HUES48 (cell line): ENCODE measurements at regions not wholly inside any gene's neighbourhood (a gene's known extent, or its start where the extent isn't known, plus 50 kb on each side); places are given as distances from the start of the nearest gene placed in this dataset.
"Not testable (repeated sequence)": the region's sequence is repeated elsewhere in the genome, so short reads cannot be mapped to it uniquely, and the experiment has no call there.

Source experiments
- H3K27ac ChIP-seq: one replicate; pipeline ENCODE4 v1.7.0; 2013; ENCODE audit warnings: low read depth, low read length, inconsistent platforms
- H3K27me3 ChIP-seq: 2 replicates; pipeline ENCODE4 v1.6.1; 2013; ENCODE audit warnings: mild to moderate bottlenecking, low read length; ENCODE audit not compliant: control insufficient read depth, insufficient read depth
- H3K36me3 ChIP-seq: 2 replicates; pipeline ENCODE4 v1.6.1; 2013; ENCODE audit warnings: low read length; ENCODE audit not compliant: control insufficient read depth, insufficient read depth
- H3K4me1 ChIP-seq: 2 replicates; pipeline ENCODE4 v1.6.1; 2013; ENCODE audit warnings: mild to moderate bottlenecking, low read length; ENCODE audit not compliant: control insufficient read depth, insufficient read depth
- H3K4me3 ChIP-seq: 2 replicates; pipeline ENCODE4 v1.5.1; 2013; ENCODE audit warnings: mild to moderate bottlenecking, low read depth, low read length
- H3K9ac ChIP-seq: 2 replicates; pipeline ENCODE4 v1.6.1; 2013; ENCODE audit warnings: mild to moderate bottlenecking, low read depth, low read length, moderate library complexity
- H3K9me3 ChIP-seq: 2 replicates; pipeline ENCODE4 v1.6.1; 2013; ENCODE audit warnings: low read length; ENCODE audit not compliant: control insufficient read depth, insufficient read depth

GRCh38 chr18:62648045-62648678 is 67.2 kb upstream of the PHLPP1 start:
- Histone ChIP-seq H3K27me3 (no peaks in the 10 kb centered on the region), H3K9ac (no peak overlapping the region), H3K4me1 (no peaks in the 10 kb centered on the region), H3K27ac (no peak overlapping the region), H3K9me3 (no peaks in the 10 kb centered on the region), H3K36me3 (no peaks in the 10 kb centered on the region), H3K4me3 (no peak overlapping the region)

- Histone ChIP-seq H3K27ac (no peak overlapping the region), H3K36me3 (no peaks in the 10 kb centered on the region), H3K9me3 (no peaks in the 10 kb centered on the region), H3K4me1 (no peaks in the 10 kb centered on the region), H3K9ac (no peak overlapping the region), H3K27me3 (no peaks in the 10 kb centered on the region), H3K4me3 (no peak overlapping the region)
These were observed 63.9 kb upstream of the PHLPP1 start for GRCh38 chr18:62651276-62652056.

GRCh38 chr18:62652057-62652629 is 63.2 kb upstream of the PHLPP1 start:
- H3K27me3 ChIP-seq, H3K9ac ChIP-seq, H3K27ac ChIP-seq, H3K36me3 ChIP-seq, H3K4me1 ChIP-seq, H3K9me3 ChIP-seq, H3K4me3 ChIP-seq: not testable (repeated sequence)

GRCh38 chr18:62655520-62656219 is 59.7 kb upstream of the PHLPP1 start:
- Histone ChIP-seq H3K36me3 (no peaks in the 10 kb centered on the region), H3K27me3 (no peaks in the 10 kb centered on the region), H3K9ac (no peak overlapping the region), H3K4me3 (no peak overlapping the region), H3K4me1 (no peaks in the 10 kb centered on the region), H3K27ac (no peak overlapping the region), H3K9me3 (no peaks in the 10 kb centered on the region)

- Histone ChIP-seq H3K9ac (no peak overlapping the region), H3K27me3 (no peaks in the 10 kb centered on the region), H3K4me1 (no peaks in the 10 kb centered on the region), H3K36me3 (no peaks in the 10 kb centered on the region), H3K9me3 (no peaks in the 10 kb centered on the region), H3K4me3 (no peak overlapping the region), H3K27ac (no peak overlapping the region)
These were observed 57.3 kb upstream of the PHLPP1 start for GRCh38 chr18:62658028-62658427.

GRCh38 chr18:62659698-62660097 is 55.6 kb upstream of the PHLPP1 start:
- H3K4me1 ChIP-seq = no peaks in the 10 kb centered on the region
- no peaks in the 10 kb centered on the region for H3K9me3 ChIP-seq
- H3K36me3 ChIP-seq = no peaks in the 10 kb centered on the region
- H3K9ac ChIP-seq = no peak overlapping the region
- no peak overlapping the region for H3K27ac ChIP-seq
- H3K27me3 ChIP-seq = no peaks in the 10 kb centered on the region
- no peak overlapping the region for H3K4me3 ChIP-seq

GRCh38 chr18:62660691-62661090 is 54.6 kb upstream of the PHLPP1 start:
- H3K9me3 ChIP-seq = no peaks in the 10 kb centered on the region
- no peaks in the 10 kb centered on the region for H3K4me1 ChIP-seq
- H3K9ac ChIP-seq = no peak overlapping the region
- H3K27ac ChIP-seq = no peak overlapping the region
- no peaks in the 10 kb centered on the region for H3K36me3 ChIP-seq
- H3K27me3 ChIP-seq = no peaks in the 10 kb centered on the region
- H3K4me3 ChIP-seq = no peak overlapping the region

- no peaks in the 10 kb centered on the region for H3K9me3 ChIP-seq
- H3K36me3 ChIP-seq = no peaks in the 10 kb centered on the region
- no peaks in the 10 kb centered on the region for H3K27me3 ChIP-seq
- H3K9ac ChIP-seq = no peak overlapping the region
- no peak overlapping the region for H3K27ac ChIP-seq
- H3K4me1 ChIP-seq = no peaks in the 10 kb centered on the region
- H3K4me3 ChIP-seq = no peak overlapping the region
These were observed 51.5 kb upstream of the PHLPP1 start for GRCh38 chr18:62663731-62664336.

- no peaks in the 10 kb centered on the region for H3K9me3 ChIP-seq
- no peaks in the 10 kb centered on the region for H3K4me1 ChIP-seq
- H3K4me3 ChIP-seq = no peak overlapping the region
- H3K9ac ChIP-seq = no peak overlapping the region
- no peaks in the 10 kb centered on the region for H3K27me3 ChIP-seq
- H3K36me3 ChIP-seq = no peaks in the 10 kb centered on the region
- no peak overlapping the region for H3K27ac ChIP-seq
These were observed 50.9 kb upstream of the PHLPP1 start for GRCh38 chr18:62664414-62664813.

GRCh38 chr18:62665188-62665587 is 50.2 kb upstream of the PHLPP1 start:
- no peaks in the 10 kb centered on the region for H3K36me3 ChIP-seq
- H3K27me3 ChIP-seq = no peaks in the 10 kb centered on the region
- no peak overlapping the region for H3K4me3 ChIP-seq
- H3K9ac ChIP-seq = no peak overlapping the region
- H3K9me3 ChIP-seq = no peaks in the 10 kb centered on the region
- no peak overlapping the region for H3K27ac ChIP-seq
- no peaks in the 10 kb centered on the region for H3K4me1 ChIP-seq
